Ishikawa (cell line): ENCODE measurements at regions not wholly inside any gene's neighbourhood (a gene's known extent, or its start where the extent isn't known, plus 50 kb on each side); places are given as distances from the start of the nearest gene placed in this dataset.

Source experiments
- CEBPB ChIP-seq: IDR thresholded peaks from 2 replicates; pipeline ENCODE4 v1.6.1; 2012
- CREB1 ChIP-seq: IDR thresholded peaks from 2 replicates; pipeline ENCODE4 v1.6.1; 2012; ENCODE audit warnings: low read depth
- EGR1 ChIP-seq: IDR thresholded peaks from 2 replicates; pipeline ENCODE4 v1.6.1; 2012
- EP300 ChIP-seq: IDR thresholded peaks from 2 replicates; pipeline ENCODE4 v1.6.1; 2012; ENCODE audit warnings: borderline replicate concordance
- FOXM1 ChIP-seq: IDR thresholded peaks from 2 replicates; pipeline ENCODE4 v1.6.1; 2012; ENCODE audit warnings: low read depth, borderline replicate concordance
- MAX ChIP-seq: IDR thresholded peaks from 2 replicates; pipeline ENCODE4 v1.6.1; 2012
- NFIC ChIP-seq: IDR thresholded peaks from 2 replicates; pipeline ENCODE4 v1.6.1; 2012
- RAD21 ChIP-seq: IDR thresholded peaks from 2 replicates; pipeline ENCODE4 v1.6.1; 2012; ENCODE audit warnings: low read depth
- TAF1 ChIP-seq: IDR thresholded peaks from 2 replicates; pipeline ENCODE4 v1.6.1; 2012; ENCODE audit warnings: low read depth, mild to moderate bottlenecking
- TCF12 ChIP-seq: IDR thresholded peaks from 2 replicates; pipeline ENCODE4 v1.6.1; 2012; ENCODE audit warnings: low read depth
- TEAD4 ChIP-seq: IDR thresholded peaks from 2 replicates; pipeline ENCODE4 v1.6.1; 2012
- USF1 ChIP-seq: IDR thresholded peaks from 2 replicates; pipeline ENCODE4 v1.6.1; 2012
- YY1 ChIP-seq: IDR thresholded peaks from 2 replicates; pipeline ENCODE4 v1.6.1; 2012; ENCODE audit warnings: low read depth
- ZBTB7A ChIP-seq: IDR thresholded peaks from 2 replicates; pipeline ENCODE4 v1.6.1; 2012; ENCODE audit warnings: low read depth
- TF ChIP-seq, protein P1 (sequence below): IDR thresholded peaks from 2 replicates; pipeline ENCODE4 v1.6.1; 2012; ENCODE audit warnings: low read depth, mild to moderate bottlenecking

- TF ChIP-seq FOXM1: no peak
- TF ChIP-seq RAD21: no peak
- TF ChIP-seq USF1: no peak
- TF ChIP-seq, protein P1, sequence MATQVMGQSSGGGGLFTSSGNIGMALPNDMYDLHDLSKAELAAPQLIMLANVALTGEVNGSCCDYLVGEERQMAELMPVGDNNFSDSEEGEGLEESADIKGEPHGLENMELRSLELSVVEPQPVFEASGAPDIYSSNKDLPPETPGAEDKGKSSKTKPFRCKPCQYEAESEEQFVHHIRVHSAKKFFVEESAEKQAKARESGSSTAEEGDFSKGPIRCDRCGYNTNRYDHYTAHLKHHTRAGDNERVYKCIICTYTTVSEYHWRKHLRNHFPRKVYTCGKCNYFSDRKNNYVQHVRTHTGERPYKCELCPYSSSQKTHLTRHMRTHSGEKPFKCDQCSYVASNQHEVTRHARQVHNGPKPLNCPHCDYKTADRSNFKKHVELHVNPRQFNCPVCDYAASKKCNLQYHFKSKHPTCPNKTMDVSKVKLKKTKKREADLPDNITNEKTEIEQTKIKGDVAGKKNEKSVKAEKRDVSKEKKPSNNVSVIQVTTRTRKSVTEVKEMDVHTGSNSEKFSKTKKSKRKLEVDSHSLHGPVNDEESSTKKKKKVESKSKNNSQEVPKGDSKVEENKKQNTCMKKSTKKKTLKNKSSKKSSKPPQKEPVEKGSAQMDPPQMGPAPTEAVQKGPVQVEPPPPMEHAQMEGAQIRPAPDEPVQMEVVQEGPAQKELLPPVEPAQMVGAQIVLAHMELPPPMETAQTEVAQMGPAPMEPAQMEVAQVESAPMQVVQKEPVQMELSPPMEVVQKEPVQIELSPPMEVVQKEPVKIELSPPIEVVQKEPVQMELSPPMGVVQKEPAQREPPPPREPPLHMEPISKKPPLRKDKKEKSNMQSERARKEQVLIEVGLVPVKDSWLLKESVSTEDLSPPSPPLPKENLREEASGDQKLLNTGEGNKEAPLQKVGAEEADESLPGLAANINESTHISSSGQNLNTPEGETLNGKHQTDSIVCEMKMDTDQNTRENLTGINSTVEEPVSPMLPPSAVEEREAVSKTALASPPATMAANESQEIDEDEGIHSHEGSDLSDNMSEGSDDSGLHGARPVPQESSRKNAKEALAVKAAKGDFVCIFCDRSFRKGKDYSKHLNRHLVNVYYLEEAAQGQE: no peak
- no peak for TF ChIP-seq TAF1
Observed at GRCh38 chr5:116686438-116686837, 111.8 kb upstream of the SEMA6A start.

DNA sequence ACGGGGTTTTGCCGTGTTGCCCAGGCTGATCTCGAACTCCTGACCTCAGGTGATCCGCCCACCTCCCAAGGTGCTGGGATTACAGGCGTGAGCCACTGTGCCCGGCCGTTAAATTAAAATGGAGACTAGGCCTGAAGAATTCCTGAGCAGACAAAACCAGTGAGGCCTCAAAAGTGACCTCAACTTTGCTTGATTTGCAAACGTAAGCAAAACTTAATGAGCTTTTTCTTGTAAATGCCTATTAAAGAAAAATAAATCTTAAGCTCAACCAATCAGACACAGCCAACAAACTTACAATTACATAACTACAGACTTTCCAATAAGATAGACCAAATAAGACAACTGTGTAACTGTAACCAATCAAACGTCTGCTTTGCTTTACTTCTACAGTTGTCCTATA is 111.3 kb upstream of the SEMA6A start:
- TF ChIP-seq FOXM1 (no peak), CREB1 (no peak), NFIC (no peak), YY1 (no peak), TEAD4 (no peak)
- TF ChIP-seq, protein P1: no peak

GRCh38 chr5:116685069-116685468 is 110.4 kb upstream of the SEMA6A start:
- TF ChIP-seq RAD21: no peak
- TF ChIP-seq MAX: no peak
- TF ChIP-seq EP300: no peak
- TF ChIP-seq EGR1: no peak
- TF ChIP-seq USF1: no peak
- no peak for TF ChIP-seq TAF1
- no peak for TF ChIP-seq TEAD4
- no peak for TF ChIP-seq TCF12
- no peak for TF ChIP-seq CREB1
- no peak for TF ChIP-seq FOXM1
- TF ChIP-seq, protein P1: no peak
- no peak for TF ChIP-seq YY1
- no peak for TF ChIP-seq ZBTB7A
- TF ChIP-seq CEBPB: no peak
- TF ChIP-seq NFIC: no peak

DNA sequence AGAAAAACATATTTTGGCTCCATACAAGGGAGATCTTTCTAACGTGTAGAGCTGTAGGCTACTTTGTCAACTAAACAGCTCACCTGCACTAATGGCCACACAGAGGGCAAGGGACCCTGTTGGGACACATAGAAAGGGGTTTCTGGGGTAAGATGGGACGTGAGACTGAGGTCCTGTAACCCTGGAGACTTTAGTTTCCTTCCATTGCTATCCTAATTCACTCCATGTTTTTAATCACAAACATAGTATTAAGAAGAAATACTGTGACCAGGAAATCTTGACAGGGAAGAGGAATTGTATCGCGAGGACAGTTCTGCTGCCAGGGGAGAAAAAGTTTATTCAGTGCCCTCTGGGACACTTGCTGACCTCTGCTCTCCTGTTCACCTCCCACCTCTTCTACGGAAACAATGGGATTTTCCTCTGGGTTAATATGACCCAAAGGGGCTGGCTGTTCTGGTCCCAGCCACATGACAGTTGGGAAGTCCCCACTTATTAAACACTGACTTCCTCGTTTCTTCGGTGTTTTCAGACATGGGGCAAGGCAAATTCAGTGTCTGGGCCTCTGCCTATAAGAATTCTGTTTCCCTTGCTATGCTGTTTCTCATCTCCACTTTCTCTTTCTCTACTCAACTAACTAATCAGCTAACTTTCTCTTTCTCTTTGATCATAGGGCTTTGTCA is 106.9 kb upstream of the SEMA6A start:
- TF ChIP-seq ZBTB7A (no peak), TCF12 (no peak), YY1 (no peak), USF1 (no peak), NFIC (no peak), TEAD4 (no peak), MAX (no peak), TAF1 (no peak), CREB1 (no peak), CEBPB (no peak), EP300 (no peak), RAD21 (no peak), EGR1 (no peak), FOXM1 (no peak)
- TF ChIP-seq, protein P1: no peak
